GM12878 (cell line): ENCODE measurements at regions not wholly inside any gene's neighbourhood (a gene's known extent, or its start where the extent isn't known, plus 50 kb on each side); places are given as distances from the start of the nearest gene placed in this dataset.

ENCODE experiments used
- CHD1 ChIP-seq: IDR thresholded peaks from 2 replicates; pipeline ENCODE4 v1.6.1; 2012; ENCODE audit warnings: low read depth, low read length, improper control_type of control experiment
- POLR2AphosphoS5 ChIP-seq: IDR thresholded peaks from 2 replicates; pipeline ENCODE4 v1.6.1; 2011; ENCODE audit warnings: mild to moderate bottlenecking, low read length, inconsistent platforms
- RAD51 ChIP-seq: fragments of 450-650 bp; IDR thresholded peaks from 2 replicates; pipeline ENCODE4 v1.6.1; 2016; ENCODE audit warnings: moderate library complexity, mild to moderate bottlenecking, inconsistent platforms
- STAT1 ChIP-seq: fragments of 450-650 bp; conservative IDR thresholded peaks from 2 replicates; pipeline ENCODE4 v1.6.1; 2014; ENCODE audit warnings: antibody characterized with exemption, mild to moderate bottlenecking
- ZBTB11 ChIP-seq: fragments of 450-650 bp; formaldehyde crosslinking; IDR thresholded peaks from 2 replicates; pipeline ENCODE4 v1.5.0; 2022; ENCODE audit warnings: mild to moderate bottlenecking, missing genetic modification characterization
- TF ChIP-seq, protein P1 (sequence below), 3 experiments: IDR thresholded peaks in 2 of 3; conservative IDR thresholded peaks in 1 of 3; 2 replicates each; pipeline ENCODE4 v1.5.1; 2011; ENCODE audit warnings: low read depth in 3 of 3, low read length in 3 of 3, mild to moderate bottlenecking in 3 of 3, control low read depth in 2 of 3, moderate library complexity in 2 of 3, inconsistent platforms in 1 of 3, mixed read lengths in 1 of 3; ENCODE audit not compliant: control insufficient read depth in 2 of 3, insufficient read depth in 1 of 3; ENCODE audit errors: extremely low read depth in 1 of 3

DNA sequence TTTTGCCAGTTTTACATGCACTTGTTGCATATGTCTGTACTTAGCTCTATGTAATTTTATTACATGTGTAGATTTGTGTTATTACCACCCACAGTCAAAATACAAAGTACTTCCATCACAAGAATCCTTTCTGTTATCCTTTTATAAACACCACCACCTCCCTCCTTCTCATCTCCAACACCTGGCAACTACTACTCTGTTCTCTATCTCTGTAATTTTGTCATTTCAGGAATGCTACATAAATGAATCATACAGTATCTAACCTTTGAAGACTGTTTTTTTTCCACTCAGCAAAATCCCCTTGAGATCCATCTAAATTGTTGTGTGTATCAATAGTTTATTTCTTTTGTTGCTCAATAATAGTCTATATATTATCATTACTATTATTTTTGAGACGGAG, 64.5 kb upstream of the COP1 start:
- no peak for TF ChIP-seq STAT1
- TF ChIP-seq RAD51 = no peak
- TF ChIP-seq, protein P1, sequence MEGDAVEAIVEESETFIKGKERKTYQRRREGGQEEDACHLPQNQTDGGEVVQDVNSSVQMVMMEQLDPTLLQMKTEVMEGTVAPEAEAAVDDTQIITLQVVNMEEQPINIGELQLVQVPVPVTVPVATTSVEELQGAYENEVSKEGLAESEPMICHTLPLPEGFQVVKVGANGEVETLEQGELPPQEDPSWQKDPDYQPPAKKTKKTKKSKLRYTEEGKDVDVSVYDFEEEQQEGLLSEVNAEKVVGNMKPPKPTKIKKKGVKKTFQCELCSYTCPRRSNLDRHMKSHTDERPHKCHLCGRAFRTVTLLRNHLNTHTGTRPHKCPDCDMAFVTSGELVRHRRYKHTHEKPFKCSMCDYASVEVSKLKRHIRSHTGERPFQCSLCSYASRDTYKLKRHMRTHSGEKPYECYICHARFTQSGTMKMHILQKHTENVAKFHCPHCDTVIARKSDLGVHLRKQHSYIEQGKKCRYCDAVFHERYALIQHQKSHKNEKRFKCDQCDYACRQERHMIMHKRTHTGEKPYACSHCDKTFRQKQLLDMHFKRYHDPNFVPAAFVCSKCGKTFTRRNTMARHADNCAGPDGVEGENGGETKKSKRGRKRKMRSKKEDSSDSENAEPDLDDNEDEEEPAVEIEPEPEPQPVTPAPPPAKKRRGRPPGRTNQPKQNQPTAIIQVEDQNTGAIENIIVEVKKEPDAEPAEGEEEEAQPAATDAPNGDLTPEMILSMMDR (IDR thresholded peaks at IDR 0.05 in 2 of 3, conservative IDR thresholded peaks at IDR 0.05 in 1 of 3; ENCODE audit: control insufficient read depth in 2 of 3, extremely low read depth in 1 of 3, insufficient read depth in 1 of 3, low read depth in 3 of 3, low read length in 3 of 3) = no peak
- TF ChIP-seq ZBTB11 = no peak
- no peak for TF ChIP-seq CHD1
- TF ChIP-seq POLR2AphosphoS5 = no peak
